ENCODE measurements at regions not wholly inside any gene's neighbourhood (a gene's known extent, or its start where the extent isn't known, plus 50 kb on each side); places are given as distances from the start of the nearest gene placed in this dataset.

DNA sequence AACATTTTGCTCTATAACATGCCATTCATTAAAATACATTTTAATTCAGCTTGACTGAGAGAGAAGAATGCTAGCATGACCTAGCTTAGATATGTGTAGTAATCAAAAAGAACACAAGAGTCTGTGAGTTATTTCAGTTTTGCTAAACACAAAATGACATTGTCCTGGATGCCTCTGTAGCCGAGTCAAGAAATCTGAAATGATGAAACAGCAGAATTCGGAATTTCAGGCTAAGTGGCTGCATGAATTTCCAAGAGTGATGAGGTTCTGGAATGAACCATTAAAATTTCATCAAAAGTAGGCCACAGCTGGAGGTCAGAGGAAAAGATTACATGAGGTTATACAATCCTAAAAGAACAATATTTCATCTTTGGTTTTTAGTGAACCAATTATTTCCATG is 79.1 kb upstream of the CXADR start:
- TF ChIP-seq POLR2A (IDR thresholded peaks at IDR 0.05): no peak
- TF ChIP-seq, protein P1, sequence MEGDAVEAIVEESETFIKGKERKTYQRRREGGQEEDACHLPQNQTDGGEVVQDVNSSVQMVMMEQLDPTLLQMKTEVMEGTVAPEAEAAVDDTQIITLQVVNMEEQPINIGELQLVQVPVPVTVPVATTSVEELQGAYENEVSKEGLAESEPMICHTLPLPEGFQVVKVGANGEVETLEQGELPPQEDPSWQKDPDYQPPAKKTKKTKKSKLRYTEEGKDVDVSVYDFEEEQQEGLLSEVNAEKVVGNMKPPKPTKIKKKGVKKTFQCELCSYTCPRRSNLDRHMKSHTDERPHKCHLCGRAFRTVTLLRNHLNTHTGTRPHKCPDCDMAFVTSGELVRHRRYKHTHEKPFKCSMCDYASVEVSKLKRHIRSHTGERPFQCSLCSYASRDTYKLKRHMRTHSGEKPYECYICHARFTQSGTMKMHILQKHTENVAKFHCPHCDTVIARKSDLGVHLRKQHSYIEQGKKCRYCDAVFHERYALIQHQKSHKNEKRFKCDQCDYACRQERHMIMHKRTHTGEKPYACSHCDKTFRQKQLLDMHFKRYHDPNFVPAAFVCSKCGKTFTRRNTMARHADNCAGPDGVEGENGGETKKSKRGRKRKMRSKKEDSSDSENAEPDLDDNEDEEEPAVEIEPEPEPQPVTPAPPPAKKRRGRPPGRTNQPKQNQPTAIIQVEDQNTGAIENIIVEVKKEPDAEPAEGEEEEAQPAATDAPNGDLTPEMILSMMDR (IDR thresholded peaks at IDR 0.05): no peak
- TF ChIP-seq POLR2AphosphoS5 (IDR thresholded peaks at IDR 0.05): no peak

All from prostate gland (tissue), 2 donors.